Amniotic stem cell (primary cell): ENCODE measurements at regions not wholly inside any gene's neighbourhood (a gene's known extent, or its start where the extent isn't known, plus 50 kb on each side); places are given as distances from the start of the nearest gene placed in this dataset.

ENCODE experiments used
- DNase-seq: peaks from one replicate; lab custom pipeline; 2025; lab: John Stamatoyannopoulos, UW

DNA sequence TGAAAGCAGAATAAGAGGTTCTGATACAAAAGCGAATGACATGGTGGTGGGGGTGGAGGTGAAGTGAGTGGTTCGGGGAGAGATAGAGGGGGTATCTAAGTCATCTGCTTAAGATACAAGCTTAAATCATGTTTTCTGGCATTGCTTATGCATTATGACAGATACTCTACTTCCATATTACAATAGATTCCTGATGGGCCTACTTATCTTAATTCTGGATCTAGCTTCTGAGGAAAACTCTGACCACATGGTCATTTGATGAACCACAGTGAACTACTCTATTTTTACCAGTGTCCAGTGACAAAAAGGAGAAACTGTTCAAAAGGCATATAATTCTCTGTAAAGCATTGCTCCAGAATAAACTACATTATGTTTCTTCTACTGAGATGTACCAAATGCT lies 673.7 kb upstream of the CCDC54 start:
- DNase-seq: no peak

DNA sequence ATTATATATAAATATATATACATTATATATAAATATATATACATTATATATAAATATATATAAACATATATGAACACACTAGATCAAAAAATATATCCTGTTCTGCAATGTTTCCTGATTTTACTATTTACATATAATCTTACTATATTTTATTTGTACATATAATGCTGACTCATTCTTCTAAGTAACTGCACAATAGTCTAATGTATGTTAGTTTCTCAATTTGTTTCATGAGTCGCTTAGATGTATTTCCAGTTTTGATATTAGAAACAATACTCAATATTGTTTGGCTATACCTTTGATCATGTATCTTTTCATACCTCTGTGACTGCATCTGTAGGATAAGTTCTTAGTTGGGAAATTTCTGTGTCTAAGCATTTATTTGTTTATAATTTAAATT lies 669.9 kb upstream of the CCDC54 start:
- no peak for DNase-seq

DNA sequence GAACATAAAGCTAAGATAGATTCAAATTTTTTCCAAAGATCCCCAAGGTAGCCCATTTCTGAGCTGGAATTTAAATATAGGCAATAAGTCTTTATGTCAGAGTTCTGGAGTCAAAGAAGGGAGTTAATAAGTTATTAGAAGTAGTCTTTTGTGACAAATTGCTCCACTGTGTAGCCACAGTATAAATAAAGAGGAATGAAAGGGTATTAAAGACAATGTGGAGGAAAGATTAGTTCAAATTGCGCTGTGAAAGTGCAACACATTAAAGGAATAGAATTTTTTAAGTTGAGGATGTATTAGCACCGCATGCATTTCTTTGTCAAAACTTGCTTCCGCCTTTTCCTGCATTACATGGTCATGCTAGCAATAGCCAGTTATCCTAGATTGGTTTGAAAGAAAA lies 666.6 kb upstream of the CCDC54 start:
- no peak for DNase-seq

DNA sequence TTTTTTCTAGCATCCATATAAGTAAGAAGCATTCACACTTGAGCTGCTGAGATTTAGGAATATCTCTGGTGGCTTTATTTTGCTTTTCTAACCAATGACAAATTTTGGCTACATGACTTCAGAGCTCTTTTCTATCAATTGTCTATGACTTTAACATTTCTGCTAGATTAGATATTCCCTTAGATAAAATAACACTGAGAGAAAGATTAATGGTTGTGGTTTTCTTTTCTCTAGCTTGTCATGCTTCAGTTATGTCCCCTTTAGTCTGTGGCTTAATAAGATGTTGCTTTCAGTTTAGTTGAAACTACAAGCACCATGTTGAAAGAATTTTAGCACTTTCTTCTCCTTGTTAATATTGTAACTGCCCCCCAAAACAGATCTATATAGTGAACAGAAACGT lies 665.6 kb upstream of the CCDC54 start:
- DNase-seq: no peak

DNA sequence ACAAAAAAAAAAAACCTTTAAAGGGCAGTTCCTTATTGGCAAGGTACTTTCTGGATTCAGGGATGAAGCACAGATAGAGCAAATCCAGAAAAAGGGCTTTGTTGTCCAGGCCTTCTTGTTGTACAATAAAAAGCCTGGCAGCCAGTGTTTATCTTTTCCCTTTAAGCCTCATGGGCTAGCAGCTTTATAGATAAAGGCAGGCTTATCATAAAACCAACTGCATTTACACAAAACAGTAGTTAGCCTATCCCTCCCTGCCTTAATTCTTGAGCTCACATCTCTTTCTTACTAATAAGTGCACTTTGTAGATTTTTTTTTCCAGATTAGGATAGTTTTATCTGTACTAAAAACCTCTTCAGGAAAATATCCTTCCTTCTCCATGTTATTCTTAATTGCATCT lies 662.8 kb upstream of the CCDC54 start:
- DNase-seq: no peak

DNA sequence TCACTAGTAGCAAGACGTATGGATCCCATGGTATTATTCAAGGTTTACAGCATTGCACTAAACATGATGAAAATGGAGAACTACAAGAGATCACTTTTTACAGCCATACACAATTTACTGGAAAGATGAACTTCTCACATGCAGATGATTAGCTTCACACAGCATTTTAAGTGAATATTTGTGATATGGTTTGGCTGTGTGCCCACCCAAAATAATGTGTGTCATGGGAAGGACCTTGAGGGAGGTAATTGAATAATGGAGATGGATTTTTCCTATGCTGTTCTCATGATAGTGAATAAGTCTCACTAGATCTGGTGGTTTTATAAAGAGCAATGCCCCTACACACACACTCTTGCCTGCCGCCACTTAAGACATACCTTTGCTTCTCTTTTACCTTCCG lies 662.0 kb upstream of the CCDC54 start:
- no peak for DNase-seq

DNA sequence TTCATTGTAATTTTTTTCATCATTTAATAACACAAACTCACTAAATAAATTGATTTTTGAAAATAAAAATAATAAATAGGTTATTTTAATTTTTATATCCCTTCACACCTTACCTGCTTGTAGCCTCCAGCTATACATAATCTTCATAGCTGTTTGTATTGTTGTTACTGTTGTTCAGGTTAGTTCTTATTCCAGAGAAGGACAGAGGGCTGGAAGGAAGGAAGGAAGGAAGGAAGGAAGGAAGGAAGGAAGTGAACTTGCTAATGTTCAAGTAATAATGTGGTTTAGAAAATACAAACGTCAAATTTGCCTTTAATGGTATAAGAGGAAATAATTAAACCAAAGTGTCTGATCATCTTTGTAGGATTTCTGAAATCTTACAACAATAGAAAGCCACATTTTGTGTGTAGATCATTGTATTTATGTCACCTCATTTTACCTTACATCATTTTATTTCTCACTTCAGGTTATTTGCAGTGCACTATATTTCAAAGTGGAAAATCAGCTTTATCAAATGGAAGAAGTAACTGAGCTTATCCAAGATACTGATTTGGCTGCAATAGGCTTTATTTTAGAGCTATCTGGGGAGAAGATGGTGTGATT lies 660.0 kb upstream of the CCDC54 start:
- DNase-seq: no peak

DNA sequence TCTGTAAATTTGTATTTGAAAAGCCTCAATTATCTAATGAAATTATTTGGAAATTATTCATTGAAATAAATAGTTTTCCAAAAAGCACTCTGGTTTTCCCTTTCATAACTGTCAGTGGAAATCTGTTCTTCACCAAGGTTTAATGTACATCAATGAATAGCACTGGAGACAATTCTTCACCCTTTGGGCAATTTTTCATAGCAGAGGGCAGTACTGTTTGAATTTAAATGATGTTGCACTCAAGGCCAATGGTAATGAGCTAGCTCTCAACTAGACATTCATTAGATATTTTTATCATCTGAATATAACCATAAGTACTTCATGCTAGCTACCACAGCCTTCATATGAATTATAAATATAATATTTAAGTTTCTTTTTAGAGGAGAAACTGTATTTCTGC lies 658.2 kb upstream of the CCDC54 start:
- DNase-seq: no peak

DNA sequence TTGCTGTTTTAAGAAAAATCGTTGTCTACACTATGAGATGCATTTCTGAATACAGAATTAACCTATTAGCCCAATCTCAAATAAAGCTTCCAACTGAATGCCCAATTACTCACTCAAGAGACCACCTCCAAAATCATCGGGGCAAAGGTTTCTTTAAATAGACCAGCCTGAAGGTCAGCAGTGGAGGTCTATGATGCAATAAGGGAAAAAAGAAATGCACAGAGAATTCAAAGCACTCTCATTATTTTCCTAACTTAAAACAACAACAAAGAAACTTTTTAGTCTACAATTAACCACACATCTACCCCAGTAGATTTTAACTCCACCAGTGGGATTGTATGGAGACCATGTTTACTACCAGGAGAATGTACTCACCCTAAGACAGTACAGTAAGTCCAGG lies 657.7 kb upstream of the CCDC54 start:
- no peak for DNase-seq

DNA sequence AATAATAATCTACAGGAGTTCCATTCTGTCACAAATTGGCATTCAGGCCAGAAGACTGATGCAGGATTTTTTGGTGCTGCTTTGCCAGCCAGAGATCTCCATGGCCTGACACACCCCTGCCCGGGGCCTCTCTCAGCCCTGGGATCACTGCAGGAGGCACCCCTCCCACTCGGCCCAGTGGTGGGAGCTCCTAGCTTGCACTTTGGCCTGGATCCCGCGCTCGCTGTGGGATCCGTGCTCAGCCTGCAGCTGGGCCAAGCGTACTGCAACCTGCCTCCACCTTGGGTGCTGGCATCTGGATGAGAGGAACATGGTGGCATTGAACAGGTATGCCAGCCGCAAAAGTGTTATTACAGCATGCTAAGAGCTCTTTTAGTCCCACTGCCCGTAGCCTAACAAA lies 656.7 kb upstream of the CCDC54 start:
- no peak for DNase-seq

DNA sequence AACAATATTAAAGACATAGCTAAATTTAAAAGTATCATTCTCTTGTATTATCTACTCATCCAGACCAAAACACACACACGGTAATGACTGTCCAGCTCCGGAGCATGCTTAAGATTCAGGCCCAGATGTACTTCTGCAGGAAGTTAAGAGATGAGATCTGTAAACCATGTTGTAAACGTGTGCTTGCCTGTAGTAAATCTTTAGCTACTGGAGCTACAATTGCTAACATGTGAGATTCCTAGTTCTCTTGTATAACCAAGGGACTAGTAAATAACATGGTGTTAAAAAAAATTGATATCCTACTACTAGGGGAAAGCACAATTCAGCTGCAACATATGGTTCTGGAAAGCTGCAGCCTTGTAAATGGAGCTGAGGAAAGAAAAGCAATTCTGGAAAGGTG lies 651.7 kb upstream of the CCDC54 start:
- no peak for DNase-seq

DNA sequence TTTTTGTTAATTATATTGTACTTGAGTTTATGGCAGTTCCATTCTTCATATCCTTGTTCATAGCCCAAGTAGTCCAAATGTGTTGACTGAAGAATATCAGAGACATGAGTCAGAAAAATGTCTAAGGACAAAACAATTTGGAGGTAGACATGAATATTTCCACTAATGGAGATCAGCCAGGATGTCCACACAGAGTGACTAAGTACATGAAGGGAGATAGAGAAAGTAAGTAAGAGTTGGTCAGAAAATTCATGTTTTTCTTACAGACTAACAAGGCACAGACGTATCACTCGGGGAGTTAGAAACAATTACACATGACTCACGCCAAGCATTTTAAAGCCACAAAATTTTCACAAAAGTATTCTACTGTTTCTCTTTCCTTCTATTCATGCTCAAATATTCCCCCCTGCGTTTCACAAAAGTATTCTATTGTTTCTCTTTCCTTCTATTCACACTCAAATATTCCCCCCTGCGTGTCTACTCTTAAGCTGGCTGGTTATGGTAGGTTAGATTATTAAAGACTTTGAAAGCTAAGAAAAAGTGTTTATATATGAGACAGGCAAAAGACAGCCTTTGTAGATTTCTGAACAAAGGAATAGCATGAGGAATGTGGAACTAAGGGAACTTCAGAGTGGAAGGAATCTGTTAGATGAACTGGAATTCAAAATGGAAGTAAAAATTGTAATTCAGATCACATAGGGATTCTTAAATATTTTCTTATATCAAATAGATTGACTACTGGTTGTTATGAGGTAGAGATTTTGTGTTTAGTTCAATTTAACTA lies 648.7 kb upstream of the CCDC54 start:
- peak; percentile 79 for DNase-seq

DNA sequence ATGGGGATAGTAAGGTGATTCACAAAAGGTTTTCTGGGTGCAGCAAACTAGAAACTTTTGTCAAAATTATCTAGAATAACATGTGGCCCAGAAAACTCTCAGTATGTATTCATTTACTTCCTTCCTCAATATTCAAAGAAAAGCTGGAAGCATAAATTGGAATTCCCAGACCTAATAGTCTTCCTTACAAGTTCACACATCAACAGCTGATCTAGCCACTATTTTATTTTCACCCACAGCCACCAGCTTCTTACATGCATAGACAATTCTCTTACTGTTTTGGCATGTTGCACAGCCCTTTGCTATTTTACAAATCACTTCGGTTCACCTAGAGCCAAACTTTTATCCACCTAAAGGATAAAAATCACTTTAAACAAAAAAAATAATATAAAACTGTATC lies 647.8 kb upstream of the CCDC54 start:
- DNase-seq: no peak

DNA sequence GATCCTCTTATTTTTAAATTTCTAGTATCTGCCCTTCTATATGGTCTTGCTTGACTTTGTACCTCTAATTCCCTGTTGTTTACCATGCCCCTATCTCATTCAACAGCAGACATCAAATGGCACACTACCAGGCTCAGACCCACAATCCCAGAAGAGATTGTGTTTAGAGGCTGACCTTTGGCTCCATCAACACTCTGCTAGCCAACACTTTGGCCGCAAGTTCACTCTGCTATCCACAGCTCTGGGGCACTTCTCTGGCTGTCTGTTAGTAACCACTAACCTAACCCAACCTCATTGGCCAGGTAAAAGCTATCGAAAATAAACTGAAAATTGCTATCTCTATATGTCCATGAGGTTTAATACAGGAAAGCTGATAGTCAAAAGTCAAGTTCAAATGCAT lies 646.0 kb upstream of the CCDC54 start:
- no peak for DNase-seq

DNA sequence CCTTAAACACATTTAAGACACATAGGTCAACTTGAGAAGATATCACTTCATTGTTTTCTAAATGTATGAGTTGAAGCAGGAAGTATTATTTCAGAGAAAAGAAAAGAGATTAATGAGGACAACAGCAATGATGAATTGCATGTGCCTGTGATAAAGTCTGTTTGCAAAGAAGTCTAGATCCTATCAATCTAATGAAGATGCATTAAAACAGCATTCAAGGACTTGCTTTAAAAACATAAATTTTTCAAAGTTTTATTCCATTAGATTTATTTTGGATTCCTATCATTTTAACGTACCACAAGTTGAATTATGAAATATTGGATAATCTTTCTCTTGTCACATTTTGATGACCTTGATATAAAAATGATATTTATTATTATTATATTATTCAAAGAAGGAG lies 642.5 kb upstream of the CCDC54 start:
- no peak for DNase-seq

DNA sequence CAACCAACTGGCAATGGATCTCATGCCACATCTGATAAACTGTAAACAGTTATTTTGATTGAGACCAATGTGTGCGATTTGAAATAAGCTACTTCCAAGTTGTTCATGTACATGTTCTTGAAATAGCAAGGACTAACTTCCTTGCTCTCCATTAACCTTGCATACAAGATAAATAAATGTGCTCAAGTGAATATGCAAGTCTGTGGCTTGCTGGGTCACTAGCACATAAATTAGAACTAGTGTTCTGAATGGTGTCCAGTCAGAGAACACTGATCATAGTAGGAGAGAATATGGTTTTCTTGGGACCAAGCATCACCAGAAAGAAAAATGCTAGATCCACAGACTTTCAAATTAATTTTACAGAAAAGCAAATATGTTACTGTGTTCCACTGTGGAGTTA lies 640.0 kb upstream of the CCDC54 start:
- no peak for DNase-seq

DNA sequence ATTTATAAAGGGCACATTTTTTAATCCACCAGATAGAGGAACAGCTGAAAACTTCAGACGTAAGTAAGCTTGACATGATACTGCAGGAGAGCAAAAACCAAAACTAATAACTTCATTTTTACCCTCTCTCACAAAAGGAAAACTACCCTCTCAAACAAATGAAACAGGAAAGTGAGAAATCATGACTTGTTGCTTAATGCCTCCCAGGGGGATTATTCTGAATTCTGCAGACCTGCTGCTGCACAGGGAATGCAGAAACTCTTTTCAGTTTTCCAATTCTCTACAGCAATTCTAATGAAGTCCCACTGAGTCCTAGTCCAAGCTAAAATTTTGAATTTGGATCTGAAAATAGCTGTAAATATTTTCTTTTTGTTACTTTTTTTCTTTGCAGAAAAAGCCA lies 637.1 kb upstream of the CCDC54 start:
- no peak for DNase-seq

DNA sequence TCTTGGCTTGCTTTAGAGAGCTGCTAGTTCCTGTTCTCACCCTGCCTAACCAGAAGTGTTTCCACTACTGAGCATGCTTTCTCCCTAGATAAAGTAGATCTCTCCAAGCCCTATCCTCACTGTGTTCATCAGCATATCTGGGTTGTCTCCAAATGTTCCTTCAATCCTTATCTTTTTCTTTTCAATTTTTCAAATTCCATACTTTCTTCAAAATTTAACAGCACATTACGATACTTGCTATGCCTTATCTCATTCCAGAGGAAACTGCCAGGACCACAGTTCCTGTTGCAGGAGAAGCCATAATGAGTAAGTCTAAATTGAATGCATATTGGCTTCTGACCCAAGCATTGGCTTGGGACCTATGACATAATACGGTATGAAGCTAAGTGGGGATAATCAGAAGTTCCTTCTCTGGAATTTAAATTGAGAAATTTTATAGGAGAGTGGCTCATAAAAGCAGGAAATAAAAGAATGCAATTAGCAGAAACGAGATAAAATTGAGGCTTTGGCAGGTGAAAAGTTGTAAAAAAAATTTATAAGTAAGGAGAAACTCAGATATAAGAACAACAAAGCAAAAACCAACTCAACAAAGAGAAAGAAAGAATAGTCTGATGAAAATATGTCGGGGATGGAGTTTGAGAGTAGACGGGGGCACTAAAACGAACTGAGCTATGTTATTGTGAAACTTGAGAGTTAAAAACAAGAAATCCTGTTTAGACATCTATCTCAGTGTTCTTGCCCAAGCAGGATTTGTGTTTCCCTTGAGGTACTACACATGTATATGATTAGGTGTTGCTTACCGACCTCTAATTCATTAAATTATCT lies 631.7 kb upstream of the CCDC54 start:
- DNase-seq: no peak

DNA sequence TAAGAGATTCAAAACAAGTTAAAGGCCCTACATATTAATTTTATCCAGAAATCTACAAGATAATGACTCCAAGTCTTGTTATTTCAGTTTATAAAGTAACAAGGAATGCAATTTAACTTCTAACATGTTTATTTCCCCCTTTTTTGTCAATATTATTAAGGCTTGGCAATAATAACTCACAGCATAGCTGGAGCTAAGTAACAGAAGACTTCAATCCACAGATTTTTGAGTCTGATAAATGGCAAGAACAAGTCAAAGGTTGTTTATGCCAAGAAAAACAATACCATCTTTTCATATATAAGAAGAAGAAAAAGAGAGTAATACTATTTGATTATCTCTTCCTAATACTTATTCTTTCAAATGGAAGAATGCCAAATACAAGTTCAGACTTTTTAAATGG lies 631.0 kb upstream of the CCDC54 start:
- DNase-seq: no peak

DNA sequence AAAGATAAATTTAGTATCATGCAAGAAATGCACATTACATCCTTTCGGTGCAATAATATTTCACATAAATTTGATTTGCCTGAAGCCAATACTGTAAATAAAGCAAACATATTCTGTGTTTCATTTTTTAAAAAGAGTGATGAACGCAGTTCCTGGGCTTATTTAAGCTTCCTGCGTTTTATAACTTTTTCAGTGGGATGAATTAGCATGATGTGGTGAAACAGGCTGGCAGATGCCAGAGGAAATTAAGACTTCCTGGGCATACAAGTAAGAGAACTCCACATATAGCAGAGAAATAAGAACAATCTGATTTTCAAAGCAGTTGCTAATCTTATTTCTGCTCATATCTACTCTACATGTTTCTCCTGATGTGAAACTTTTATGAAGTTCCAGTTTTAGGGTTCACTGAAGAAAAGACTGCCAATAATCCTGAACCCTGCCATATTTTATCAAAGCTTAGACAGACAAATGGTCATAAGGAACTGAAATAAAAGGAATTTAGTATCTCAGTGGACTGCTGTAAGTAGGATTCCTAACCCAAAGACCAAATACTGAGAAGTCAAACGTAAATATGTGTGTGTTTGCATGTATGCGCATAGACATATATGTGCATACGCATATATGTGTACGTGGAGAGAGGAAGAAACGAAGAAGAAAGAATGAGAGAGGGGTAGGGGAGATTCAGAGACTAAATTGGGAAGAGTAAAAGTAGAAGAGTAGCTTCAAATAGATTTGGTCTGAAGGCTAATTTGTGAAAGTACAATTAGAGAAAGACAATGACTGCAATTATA lies 628.6 kb upstream of the CCDC54 start:
- no peak for DNase-seq

DNA sequence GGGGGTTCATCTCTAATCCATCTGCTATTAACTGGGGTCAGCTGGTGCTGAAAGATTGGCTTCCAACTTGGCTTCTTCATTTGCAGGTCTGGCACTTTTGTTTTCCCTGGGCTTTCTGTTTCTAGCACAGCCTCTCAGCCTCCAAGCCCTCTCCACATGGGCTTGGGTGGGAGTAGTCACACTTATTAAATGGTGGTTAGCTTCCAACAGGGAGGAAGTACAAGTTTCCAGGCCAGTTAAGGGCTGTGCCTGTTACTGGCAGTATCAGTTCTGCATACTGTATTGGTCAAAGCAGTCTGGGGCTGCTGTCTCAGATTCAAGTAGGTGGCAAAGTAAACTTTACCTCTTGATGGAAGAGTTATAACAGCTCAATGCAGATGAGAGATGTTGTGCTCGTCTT lies 627.1 kb upstream of the CCDC54 start:
- DNase-seq: no peak

DNA sequence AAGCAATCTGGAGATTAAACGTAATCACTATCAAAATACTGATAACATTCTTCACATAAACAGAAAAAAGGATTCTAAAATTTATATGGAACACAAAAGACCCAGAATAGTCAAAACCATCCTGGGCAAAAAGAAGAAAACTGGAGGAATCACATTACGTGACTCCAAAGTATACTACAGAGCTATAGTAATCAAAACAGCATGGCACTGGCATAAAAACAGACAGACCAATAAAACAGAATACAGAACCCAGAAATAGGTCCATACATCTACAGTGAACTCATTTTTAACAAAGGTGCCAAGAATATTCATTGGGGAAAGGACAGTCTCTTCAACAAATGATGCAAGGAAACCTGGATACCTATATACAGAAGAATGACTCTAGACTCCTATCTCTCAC lies 621.9 kb upstream of the CCDC54 start:
- DNase-seq: no peak
